ENCODE measurements at regions not wholly inside any gene's neighbourhood (a gene's known extent, or its start where the extent isn't known, plus 50 kb on each side); places are given as distances from the start of the nearest gene placed in this dataset.

DNA sequence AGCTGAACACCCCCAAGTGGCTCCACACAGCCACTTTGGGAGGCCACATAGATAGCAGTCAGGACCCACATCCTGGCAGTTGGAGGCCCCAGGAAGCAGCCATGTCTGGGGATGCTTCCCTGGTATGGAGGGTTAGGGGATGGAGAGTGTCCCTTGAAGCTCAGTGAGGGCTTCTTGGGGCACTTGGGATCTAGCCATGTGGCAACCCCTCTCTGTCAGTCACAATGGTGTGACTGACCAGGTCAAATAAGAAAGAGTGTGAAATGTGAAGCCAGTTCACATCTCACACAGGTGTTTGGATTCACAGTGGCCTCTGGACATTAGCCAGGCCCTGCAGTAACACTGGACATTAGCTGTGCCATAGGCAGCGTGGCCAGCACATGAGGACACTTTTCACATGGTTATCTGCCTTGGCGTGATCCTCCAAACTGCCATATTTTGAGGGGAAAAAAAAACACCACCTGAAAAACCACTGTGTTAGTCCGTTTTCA, 53.9 kb upstream of the IL17B start:
- no peak overlapping the region for H3K4me3 ChIP-seq
- H3K36me3 ChIP-seq: peaks cover 21 to 28% of the 10 kb centered on the region in 2 donors
- H3K27me3 ChIP-seq: no peaks in the 10 kb centered on the region
- intact Hi-C loops (cut with DNase I): no loop called here
- DNase-seq (ENCODE audit: low spot score in 2 of 2): peak in 1 of 2 donors; percentile 79
- H3K4me1 ChIP-seq: peaks cover 0 to 6% of the 10 kb centered on the region in 2 donors
- TF ChIP-seq, protein P1, sequence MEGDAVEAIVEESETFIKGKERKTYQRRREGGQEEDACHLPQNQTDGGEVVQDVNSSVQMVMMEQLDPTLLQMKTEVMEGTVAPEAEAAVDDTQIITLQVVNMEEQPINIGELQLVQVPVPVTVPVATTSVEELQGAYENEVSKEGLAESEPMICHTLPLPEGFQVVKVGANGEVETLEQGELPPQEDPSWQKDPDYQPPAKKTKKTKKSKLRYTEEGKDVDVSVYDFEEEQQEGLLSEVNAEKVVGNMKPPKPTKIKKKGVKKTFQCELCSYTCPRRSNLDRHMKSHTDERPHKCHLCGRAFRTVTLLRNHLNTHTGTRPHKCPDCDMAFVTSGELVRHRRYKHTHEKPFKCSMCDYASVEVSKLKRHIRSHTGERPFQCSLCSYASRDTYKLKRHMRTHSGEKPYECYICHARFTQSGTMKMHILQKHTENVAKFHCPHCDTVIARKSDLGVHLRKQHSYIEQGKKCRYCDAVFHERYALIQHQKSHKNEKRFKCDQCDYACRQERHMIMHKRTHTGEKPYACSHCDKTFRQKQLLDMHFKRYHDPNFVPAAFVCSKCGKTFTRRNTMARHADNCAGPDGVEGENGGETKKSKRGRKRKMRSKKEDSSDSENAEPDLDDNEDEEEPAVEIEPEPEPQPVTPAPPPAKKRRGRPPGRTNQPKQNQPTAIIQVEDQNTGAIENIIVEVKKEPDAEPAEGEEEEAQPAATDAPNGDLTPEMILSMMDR (IDR thresholded peaks at IDR 0.05): no peak
- no peaks in the 10 kb centered on the region for H3K9me3 ChIP-seq
- H3K27ac ChIP-seq: peak overlapping the region; percentile 80 to 88

DNA sequence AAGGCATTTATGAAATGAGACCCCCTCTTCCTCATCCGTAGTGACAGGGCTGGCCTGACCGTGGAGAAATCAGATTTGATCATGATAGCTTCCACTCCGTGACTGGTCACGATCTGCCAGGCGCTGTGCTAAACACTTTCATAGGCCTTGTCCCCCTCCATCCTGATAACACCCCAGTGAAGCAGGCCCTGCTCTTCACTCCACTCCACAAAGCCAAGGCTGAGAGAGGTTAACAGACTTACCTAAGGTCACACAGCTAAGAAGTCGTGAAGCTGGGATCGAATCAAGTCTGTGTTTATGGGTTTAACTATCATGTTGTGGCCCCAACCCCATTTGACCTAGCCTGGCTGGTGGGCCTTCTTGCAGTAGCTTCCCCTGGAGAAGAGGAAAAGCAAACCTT, 53.3 kb upstream of the IL17B start:
- Histone ChIP-seq H3K4me1 (peaks cover 0 to 10% of the 10 kb centered on the region in 2 donors), H3K27ac (peak overlapping the region; percentile 80 to 88), H3K27me3 (no peaks in the 10 kb centered on the region), H3K36me3 (peaks cover 27 to 34% of the 10 kb centered on the region in 2 donors), H3K4me3 (no peak overlapping the region), H3K9me3 (no peaks in the 10 kb centered on the region)
- TF ChIP-seq, protein P1 (IDR thresholded peaks at IDR 0.05): no peak
- intact Hi-C loops (cut with DNase I): no loop called here
- DNase-seq (ENCODE audit: low spot score in 2 of 2): peak in 1 of 2 donors; percentile 81

DNA sequence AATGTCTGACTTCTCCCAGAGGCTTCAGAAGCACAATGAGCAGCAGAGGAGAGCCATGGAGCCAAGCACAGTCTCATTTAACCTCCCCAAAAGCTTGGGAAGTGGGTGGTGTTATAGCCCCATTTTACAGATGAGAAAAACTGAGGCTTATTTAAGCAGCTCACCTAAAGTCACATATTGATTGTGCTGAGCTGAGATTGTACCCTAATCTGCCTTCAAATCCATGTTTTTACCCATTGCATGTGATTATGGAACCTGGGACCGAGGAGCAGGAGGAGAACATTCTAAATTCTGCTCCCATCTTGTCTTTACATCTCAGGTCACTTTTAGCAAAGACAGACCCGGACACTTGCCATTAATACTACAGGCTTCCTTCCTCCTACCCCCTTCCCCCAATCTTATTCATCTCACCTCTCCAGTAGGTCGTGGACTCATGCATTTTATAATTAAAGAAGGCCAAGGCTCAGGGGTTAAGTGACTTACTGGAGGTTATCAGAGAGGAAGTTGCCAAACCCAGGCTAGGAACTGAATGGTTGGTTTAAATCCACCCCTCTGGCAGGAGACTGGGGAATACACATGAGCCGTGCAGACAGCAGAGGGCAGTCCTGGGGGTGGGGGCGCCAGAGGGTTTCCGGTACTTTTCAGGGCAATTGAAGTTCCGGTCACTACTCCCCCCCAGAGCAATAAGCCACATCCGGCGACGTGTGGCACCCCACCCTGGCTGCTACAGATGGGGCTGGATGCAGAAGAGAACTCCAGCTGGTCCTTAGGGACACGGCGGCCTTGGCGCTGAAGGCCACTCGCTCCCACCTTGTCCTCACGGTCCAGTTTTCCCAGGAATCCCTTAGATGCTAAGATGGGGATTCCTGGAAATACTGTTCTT, 51.0 kb upstream of the IL17B start:
- intact Hi-C loops (cut with DNase I): loop anchor here (1.0 to 10.0 kb wide), 2 partner anchors 9 to 955 kb away; no protein-coding TSS in a partner anchor
- H3K27ac ChIP-seq: peak overlapping the region; percentile 80 to 88
- DNase-seq (ENCODE audit: low spot score in 2 of 2): peak in 1 of 2 donors; percentile 89
- H3K4me1 ChIP-seq: peaks cover 0 to 17% of the 10 kb centered on the region in 2 donors
- H3K4me3 ChIP-seq: no peak overlapping the region
- TF ChIP-seq, protein P1 (IDR thresholded peaks at IDR 0.05): peak; percentile 10 to 29 (median 20)
- H3K27me3 ChIP-seq: no peaks in the 10 kb centered on the region
- peaks cover 50 to 57% of the 10 kb centered on the region in 2 donors for H3K36me3 ChIP-seq
- H3K9me3 ChIP-seq: no peaks in the 10 kb centered on the region
